HEK293T (cell line): ENCODE measurements at regions not wholly inside any gene's neighbourhood (a gene's known extent, or its start where the extent isn't known, plus 50 kb on each side); places are given as distances from the start of the nearest gene placed in this dataset.

Experiments used
- FOXA1 ChIP-seq: fragments of 450-650 bp; IDR thresholded peaks from 2 replicates; pipeline ENCODE4 v1.6.1; 2016; ENCODE audit warnings: mild to moderate bottlenecking
- FOXK2 ChIP-seq: fragments of 450-650 bp; IDR thresholded peaks from 2 replicates; pipeline ENCODE4 v1.6.1; 2016; ENCODE audit warnings: mild to moderate bottlenecking
- HDGF ChIP-seq: fragments of 450-650 bp; IDR thresholded peaks from 2 replicates; pipeline ENCODE4 v1.6.1; 2017; ENCODE audit warnings: antibody characterized with exemption, borderline replicate concordance
- LEF1 ChIP-seq: fragments of 450-650 bp; IDR thresholded peaks from 2 replicates; pipeline ENCODE4 v1.6.1; 2017; ENCODE audit warnings: mild to moderate bottlenecking, borderline replicate concordance

DNA sequence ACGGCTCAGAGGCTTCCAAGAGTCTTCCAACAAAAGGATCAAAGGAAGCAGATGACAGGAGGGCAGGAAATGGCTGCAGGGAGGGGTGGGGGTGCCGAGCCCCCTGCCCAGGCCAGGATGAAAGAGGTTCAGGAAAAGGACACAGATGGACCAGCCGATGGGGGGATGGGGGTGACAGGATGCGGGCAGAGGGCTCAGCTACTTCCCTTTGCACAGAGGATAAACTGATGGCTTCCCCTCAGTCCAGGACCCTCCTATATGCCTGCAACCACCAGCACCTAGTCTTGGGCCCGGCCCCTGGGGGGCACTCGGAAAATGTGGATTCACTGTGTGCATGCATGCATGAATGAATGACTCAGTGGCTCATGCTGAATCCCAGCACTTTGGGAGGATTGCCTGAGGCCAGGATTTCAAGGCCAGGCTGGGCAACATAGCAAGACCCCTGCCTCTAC lies 148.2 kb downstream of the C9orf50 start:
- TF ChIP-seq FOXA1 (no peak), FOXK2 (no peak), LEF1 (no peak), HDGF (no peak)
